IMR-90 (cell line): ENCODE measurements at regions not wholly inside any gene's neighbourhood (a gene's known extent, or its start where the extent isn't known, plus 50 kb on each side); places are given as distances from the start of the nearest gene placed in this dataset.

ENCODE experiments used
- BHLHE40 ChIP-seq: fragments of 150-350 bp; IDR thresholded peaks from 2 replicates; pipeline ENCODE4 v1.6.1; 2016; ENCODE audit warnings: mild to moderate bottlenecking, low read depth, low read length
- CEBPB ChIP-seq: IDR thresholded peaks from 2 replicates; pipeline ENCODE4 v1.6.1; 2012; ENCODE audit warnings: low read depth, low read length, improper control_type of control experiment
- CTCF ChIP-seq: conservative IDR thresholded peaks from 2 replicates; pipeline ENCODE4 v1.5.1; 2012; ENCODE audit warnings: mild to moderate bottlenecking, low read depth, low read length, improper control_type of control experiment
- FOS ChIP-seq: fragments of 150-350 bp; IDR thresholded peaks from 2 replicates; pipeline ENCODE4 v1.6.1; 2016; ENCODE audit warnings: low read depth, low read length
- MAFK ChIP-seq: IDR thresholded peaks from 2 replicates; pipeline ENCODE4 v1.6.1; 2012; ENCODE audit warnings: low read depth, low read length, improper control_type of control experiment
- MAZ ChIP-seq: IDR thresholded peaks from 2 replicates; pipeline ENCODE4 v1.6.1; 2012; ENCODE audit warnings: low read depth, mild to moderate bottlenecking, low read length, improper control_type of control experiment, moderate library complexity, borderline replicate concordance
- MXI1 ChIP-seq: IDR thresholded peaks from 2 replicates; pipeline ENCODE4 v1.6.1; 2012; ENCODE audit warnings: low read depth, mild to moderate bottlenecking, low read length, moderate library complexity, borderline replicate concordance
- POLR2A ChIP-seq: IDR thresholded peaks from 2 replicates; pipeline ENCODE4 v1.6.1; 2012; ENCODE audit warnings: mild to moderate bottlenecking, low read depth, low read length
- RAD21 ChIP-seq: IDR thresholded peaks from 2 replicates; pipeline ENCODE4 v1.6.1; 2012; ENCODE audit warnings: low read length, improper control_type of control experiment
- RFX5 ChIP-seq: IDR thresholded peaks from 2 replicates; pipeline ENCODE4 v1.8.0; 2012; ENCODE audit warnings: low read depth, mild to moderate bottlenecking, low read length, moderate library complexity
- TF ChIP-seq, protein P1 (sequence below): fragments of 150-350 bp; IDR thresholded peaks from 2 replicates; pipeline ENCODE4 v1.6.1; 2016; ENCODE audit warnings: low read depth, mild to moderate bottlenecking, low read length, moderate library complexity, borderline replicate concordance
- TF ChIP-seq, protein P2 (sequence below): fragments of 150-350 bp; IDR thresholded peaks from 2 replicates; pipeline ENCODE4 v1.6.1; 2017; ENCODE audit warnings: mild to moderate bottlenecking, antibody characterized with exemption, low read length, low read depth

- TF ChIP-seq CTCF (no peak), POLR2A (no peak), RFX5 (no peak), RAD21 (no peak), BHLHE40 (no peak), CEBPB (no peak), MAFK (no peak), FOS (no peak), MAZ (no peak), MXI1 (no peak)
- TF ChIP-seq, protein P1, sequence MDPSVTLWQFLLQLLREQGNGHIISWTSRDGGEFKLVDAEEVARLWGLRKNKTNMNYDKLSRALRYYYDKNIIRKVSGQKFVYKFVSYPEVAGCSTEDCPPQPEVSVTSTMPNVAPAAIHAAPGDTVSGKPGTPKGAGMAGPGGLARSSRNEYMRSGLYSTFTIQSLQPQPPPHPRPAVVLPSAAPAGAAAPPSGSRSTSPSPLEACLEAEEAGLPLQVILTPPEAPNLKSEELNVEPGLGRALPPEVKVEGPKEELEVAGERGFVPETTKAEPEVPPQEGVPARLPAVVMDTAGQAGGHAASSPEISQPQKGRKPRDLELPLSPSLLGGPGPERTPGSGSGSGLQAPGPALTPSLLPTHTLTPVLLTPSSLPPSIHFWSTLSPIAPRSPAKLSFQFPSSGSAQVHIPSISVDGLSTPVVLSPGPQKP, result no peak
- TF ChIP-seq, protein P2, sequence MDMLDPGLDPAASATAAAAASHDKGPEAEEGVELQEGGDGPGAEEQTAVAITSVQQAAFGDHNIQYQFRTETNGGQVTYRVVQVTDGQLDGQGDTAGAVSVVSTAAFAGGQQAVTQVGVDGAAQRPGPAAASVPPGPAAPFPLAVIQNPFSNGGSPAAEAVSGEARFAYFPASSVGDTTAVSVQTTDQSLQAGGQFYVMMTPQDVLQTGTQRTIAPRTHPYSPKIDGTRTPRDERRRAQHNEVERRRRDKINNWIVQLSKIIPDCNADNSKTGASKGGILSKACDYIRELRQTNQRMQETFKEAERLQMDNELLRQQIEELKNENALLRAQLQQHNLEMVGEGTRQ, result no peak
These were observed 136.5 kb upstream of the CRY1 start for GRCh38 chr12:107229827-107230226.
